H1 (cell line): ENCODE measurements at regions not wholly inside any gene's neighbourhood (a gene's known extent, or its start where the extent isn't known, plus 50 kb on each side); places are given as distances from the start of the nearest gene placed in this dataset.

Source experiments
- RFX5 ChIP-seq: IDR thresholded peaks from 2 replicates; pipeline ENCODE4 v1.6.1; 2011; ENCODE audit warnings: low read depth, low read length, improper control_type of control experiment, borderline replicate concordance
- TF ChIP-seq, protein P1 (sequence below): IDR thresholded peaks from 2 replicates; pipeline ENCODE4 v1.6.1; 2011; ENCODE audit warnings: low read depth, mild to moderate bottlenecking, low read length; ENCODE audit not compliant: insufficient read depth

DNA sequence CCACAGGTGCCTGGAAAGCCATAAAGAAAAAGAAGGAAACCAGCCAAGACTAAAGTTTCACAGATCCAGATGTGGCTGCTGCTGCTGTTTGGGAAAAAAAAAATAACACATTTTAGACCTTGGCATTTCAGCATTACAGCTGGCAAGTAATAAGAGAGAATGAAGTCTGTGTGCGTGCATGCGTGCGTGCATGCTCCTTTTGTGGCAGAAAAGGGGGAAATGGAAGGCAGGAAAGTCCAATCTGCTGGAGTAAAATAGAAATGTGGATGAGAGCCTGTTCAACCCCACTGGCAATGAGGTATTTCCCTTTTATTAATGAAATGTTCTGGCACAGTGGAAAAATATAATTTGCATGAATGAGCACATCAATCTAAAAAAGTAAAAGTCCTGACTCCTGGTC lies 137.0 kb upstream of the SEMA3A start (continued):
- TF ChIP-seq, protein P1, sequence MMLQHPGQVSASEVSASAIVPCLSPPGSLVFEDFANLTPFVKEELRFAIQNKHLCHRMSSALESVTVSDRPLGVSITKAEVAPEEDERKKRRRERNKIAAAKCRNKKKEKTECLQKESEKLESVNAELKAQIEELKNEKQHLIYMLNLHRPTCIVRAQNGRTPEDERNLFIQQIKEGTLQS, result no peak
- no peak for TF ChIP-seq RFX5
- TF ChIP-seq, all 59 proteins: peak for 0
